ENCODE measurements at regions not wholly inside any gene's neighbourhood (a gene's known extent, or its start where the extent isn't known, plus 50 kb on each side); places are given as distances from the start of the nearest gene placed in this dataset.

DNA sequence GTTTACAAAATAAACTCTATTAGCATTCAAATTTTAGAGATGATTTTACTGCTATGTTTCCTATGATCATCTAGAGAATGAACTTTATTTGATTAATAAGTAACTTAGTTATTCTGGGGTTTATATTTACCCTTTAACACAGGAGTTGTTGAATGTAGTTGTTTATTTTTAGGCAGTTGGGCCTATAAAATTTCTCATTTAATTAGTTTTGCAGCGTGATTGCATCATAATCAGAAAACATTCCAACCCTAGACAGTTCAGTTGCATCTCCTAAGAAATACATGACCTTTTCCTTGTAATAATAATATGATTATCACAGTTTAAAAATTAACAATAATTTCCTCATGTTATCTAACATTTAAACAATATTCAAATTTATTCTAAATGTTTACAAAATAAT lies 224.7 kb upstream of the CDH7 start:
- DNase-seq (ENCODE audit: low spot score), result no peak
- Histone ChIP-seq H3K79me2 (ENCODE audit: insufficient read depth, low read depth, low read length) (no peaks in the 10 kb centered on the region), H3K9me3 (ENCODE audit: low read length) (no peaks in the 10 kb centered on the region), H2AFZ (ENCODE audit: low read length) (no peak overlapping the region), H3K4me2 (ENCODE audit: low read length) (no peak overlapping the region), H4K20me1 (ENCODE audit: insufficient read depth, low read length) (no peaks in the 10 kb centered on the region), H3K4me3 (ENCODE audit: low read depth, low read length, poor library complexity, severe bottlenecking) (no peak overlapping the region), H3K9me2 (ENCODE audit: insufficient read depth, low read length) (no peaks in the 10 kb centered on the region), H3K27ac (ENCODE audit: low read depth, low read length, poor library complexity, severe bottlenecking) (no peak overlapping the region), H3K36me3 (ENCODE audit: insufficient read depth, low read length) (no peaks in the 10 kb centered on the region), H3K4me1 (ENCODE audit: insufficient read depth, low read length, poor library complexity, severe bottlenecking) (no peaks in the 10 kb centered on the region)
- intact Hi-C loops (cut with micrococcal nuclease; ENCODE audit: unreplicated experiment), result no loop called here
- ChIA-PET CTCF (ENCODE audit: unreplicated experiment) (no interaction called here), POLR2A (no interaction called here)
- TF ChIP-seq EZH2phosphoT487 (IDR thresholded peaks at IDR 0.05; ENCODE audit: borderline replicate concordance, low read depth, low read length), result no peak
- TF ChIP-seq, protein P1, sequence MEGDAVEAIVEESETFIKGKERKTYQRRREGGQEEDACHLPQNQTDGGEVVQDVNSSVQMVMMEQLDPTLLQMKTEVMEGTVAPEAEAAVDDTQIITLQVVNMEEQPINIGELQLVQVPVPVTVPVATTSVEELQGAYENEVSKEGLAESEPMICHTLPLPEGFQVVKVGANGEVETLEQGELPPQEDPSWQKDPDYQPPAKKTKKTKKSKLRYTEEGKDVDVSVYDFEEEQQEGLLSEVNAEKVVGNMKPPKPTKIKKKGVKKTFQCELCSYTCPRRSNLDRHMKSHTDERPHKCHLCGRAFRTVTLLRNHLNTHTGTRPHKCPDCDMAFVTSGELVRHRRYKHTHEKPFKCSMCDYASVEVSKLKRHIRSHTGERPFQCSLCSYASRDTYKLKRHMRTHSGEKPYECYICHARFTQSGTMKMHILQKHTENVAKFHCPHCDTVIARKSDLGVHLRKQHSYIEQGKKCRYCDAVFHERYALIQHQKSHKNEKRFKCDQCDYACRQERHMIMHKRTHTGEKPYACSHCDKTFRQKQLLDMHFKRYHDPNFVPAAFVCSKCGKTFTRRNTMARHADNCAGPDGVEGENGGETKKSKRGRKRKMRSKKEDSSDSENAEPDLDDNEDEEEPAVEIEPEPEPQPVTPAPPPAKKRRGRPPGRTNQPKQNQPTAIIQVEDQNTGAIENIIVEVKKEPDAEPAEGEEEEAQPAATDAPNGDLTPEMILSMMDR (conservative IDR thresholded peaks at IDR 0.05; ENCODE audit: low read length), result no peak
- BruUV-seq (replicated peaks), result no TSS peak

DNA sequence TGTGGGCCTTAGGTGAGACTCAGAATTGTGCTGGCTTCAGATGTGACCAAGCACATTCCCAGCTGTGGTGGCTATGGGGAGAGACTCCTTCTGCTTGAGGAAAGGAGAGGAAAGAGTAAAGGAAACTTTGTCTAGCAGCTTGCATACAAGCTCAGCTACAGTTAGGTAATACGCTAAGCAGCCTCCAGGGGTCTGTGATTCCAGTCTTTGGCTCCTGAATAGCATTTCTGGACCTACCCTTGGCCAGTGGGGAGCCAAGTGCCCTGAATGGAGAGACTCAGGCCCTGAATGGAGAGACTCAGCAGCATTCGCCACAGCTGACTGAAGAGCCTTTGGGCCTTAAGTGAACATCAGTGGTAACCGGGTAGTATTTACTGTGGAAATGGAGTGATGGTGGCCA lies 227.4 kb upstream of the CDH7 start:
- intact Hi-C loops (cut with micrococcal nuclease; ENCODE audit: unreplicated experiment), result no loop called here
- Histone ChIP-seq H3K27ac (ENCODE audit: low read depth, low read length, poor library complexity, severe bottlenecking) (no peak overlapping the region), H3K9me2 (ENCODE audit: insufficient read depth, low read length) (no peaks in the 10 kb centered on the region), H3K9me3 (ENCODE audit: low read length) (no peaks in the 10 kb centered on the region), H3K4me2 (ENCODE audit: low read length) (no peak overlapping the region), H3K79me2 (ENCODE audit: insufficient read depth, low read depth, low read length) (no peaks in the 10 kb centered on the region), H4K20me1 (ENCODE audit: insufficient read depth, low read length) (no peaks in the 10 kb centered on the region), H3K36me3 (ENCODE audit: insufficient read depth, low read length) (no peaks in the 10 kb centered on the region), H3K4me1 (ENCODE audit: insufficient read depth, low read length, poor library complexity, severe bottlenecking) (no peaks in the 10 kb centered on the region), H3K4me3 (ENCODE audit: low read depth, low read length, poor library complexity, severe bottlenecking) (no peak overlapping the region), H2AFZ (ENCODE audit: low read length) (no peak overlapping the region)
- no TSS peak for BruUV-seq (replicated peaks)
- CTCF ChIA-PET (ENCODE audit: unreplicated experiment), result no interaction called here
- no peak for DNase-seq (ENCODE audit: low spot score)
- POLR2A ChIA-PET, result interaction anchor here (0.7 kb wide), 1 partner anchor 106 kb away, joined by 3 read pairs; no protein-coding TSS in a partner anchor
- no peak for TF ChIP-seq EZH2phosphoT487 (IDR thresholded peaks at IDR 0.05; ENCODE audit: borderline replicate concordance, low read depth, low read length)
- TF ChIP-seq, protein P1 (conservative IDR thresholded peaks at IDR 0.05; ENCODE audit: low read length), result no peak

DNA sequence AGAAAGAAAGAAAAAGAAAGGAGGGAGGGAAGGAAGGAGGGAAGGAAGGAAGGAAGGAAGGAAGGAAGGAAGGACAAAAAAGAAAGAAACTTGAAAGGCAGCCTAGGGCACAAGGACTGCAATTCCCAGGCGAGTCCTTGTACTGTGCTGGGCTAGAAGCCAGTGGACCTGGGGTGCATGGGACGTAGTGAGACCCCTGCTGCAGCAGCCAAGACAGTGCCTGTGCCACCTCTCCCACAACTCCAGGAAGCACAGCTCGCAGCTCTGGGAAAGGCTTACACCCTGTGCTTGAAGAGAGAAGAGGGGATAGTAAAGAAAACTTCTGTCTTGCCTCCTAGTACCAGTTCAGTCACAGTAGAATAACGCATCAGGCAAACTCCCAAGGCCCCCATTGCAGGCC lies 227.9 kb upstream of the CDH7 start:
- no TSS peak for BruUV-seq (replicated peaks)
- Histone ChIP-seq H4K20me1 (ENCODE audit: insufficient read depth, low read length) (no peaks in the 10 kb centered on the region), H3K36me3 (ENCODE audit: insufficient read depth, low read length) (no peaks in the 10 kb centered on the region), H3K4me3 (ENCODE audit: low read depth, low read length, poor library complexity, severe bottlenecking) (no peak overlapping the region), H3K9me3 (ENCODE audit: low read length) (no peaks in the 10 kb centered on the region), H2AFZ (ENCODE audit: low read length) (no peak overlapping the region), H3K4me1 (ENCODE audit: insufficient read depth, low read length, poor library complexity, severe bottlenecking) (no peaks in the 10 kb centered on the region), H3K4me2 (ENCODE audit: low read length) (no peak overlapping the region), H3K79me2 (ENCODE audit: insufficient read depth, low read depth, low read length) (no peaks in the 10 kb centered on the region), H3K27ac (ENCODE audit: low read depth, low read length, poor library complexity, severe bottlenecking) (no peak overlapping the region), H3K9me2 (ENCODE audit: insufficient read depth, low read length) (no peaks in the 10 kb centered on the region)
- DNase-seq (ENCODE audit: low spot score), result no peak
- ChIA-PET CTCF (ENCODE audit: unreplicated experiment) (no interaction called here), POLR2A (no interaction called here)
- TF ChIP-seq, protein P1 (conservative IDR thresholded peaks at IDR 0.05; ENCODE audit: low read length), result no peak
- no peak for TF ChIP-seq EZH2phosphoT487 (IDR thresholded peaks at IDR 0.05; ENCODE audit: borderline replicate concordance, low read depth, low read length)
- intact Hi-C loops (cut with micrococcal nuclease; ENCODE audit: unreplicated experiment), result no loop called here
